H1 (cell line): ENCODE measurements at regions not wholly inside any gene's neighbourhood (a gene's known extent, or its start where the extent isn't known, plus 50 kb on each side); places are given as distances from the start of the nearest gene placed in this dataset.

Experiments
- CBX5 ChIP-seq: fragments of 300-800, 300-1000 bp; sonication (generic); IDR thresholded peaks from 2 replicates; pipeline ENCODE4 v1.7.1; 2016; ENCODE audit warnings: antibody characterized with exemption, low read length, low read depth
- CREB1 ChIP-seq: IDR thresholded peaks from 2 replicates; pipeline ENCODE4 v1.6.1; 2012; ENCODE audit warnings: inconsistent platforms
- GTF2F1 ChIP-seq: IDR thresholded peaks from 2 replicates; pipeline ENCODE4 v1.6.1; 2012; ENCODE audit warnings: low read depth, low read length, improper control_type of control experiment, borderline replicate concordance
- NRF1 ChIP-seq: IDR thresholded peaks from 2 replicates; pipeline ENCODE4 v1.6.1; 2011; ENCODE audit warnings: mild to moderate bottlenecking, low read depth, low read length, improper control_type of control experiment
- RBBP5 ChIP-seq: IDR thresholded peaks from 2 replicates; pipeline ENCODE4 v1.7.1; 2012; ENCODE audit warnings: low read depth, mild to moderate bottlenecking, inconsistent platforms, low read length, moderate library complexity, borderline replicate concordance

DNA sequence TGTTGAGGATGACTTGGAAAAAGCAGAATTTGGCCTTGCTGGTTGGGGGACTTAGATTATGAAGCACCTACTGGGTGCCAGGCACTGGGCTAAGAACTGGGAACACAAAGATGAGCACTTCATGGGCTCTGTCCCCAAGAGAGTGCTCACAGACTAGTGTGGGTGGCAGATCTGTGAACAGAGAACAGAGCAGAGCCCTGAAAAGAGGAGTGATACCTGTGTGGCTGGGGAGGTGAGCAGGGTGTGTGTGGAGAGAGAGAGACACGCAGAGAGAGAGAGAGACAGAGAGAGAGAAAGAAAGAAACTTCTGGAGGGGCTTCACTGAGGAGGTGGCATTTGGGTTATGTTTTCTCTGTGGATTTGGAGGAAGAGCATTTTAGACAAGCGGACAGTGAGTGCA lies 61.1 kb upstream of the PPP2R5A start (continued):
- TF ChIP-seq RBBP5, result no peak
- no peak for TF ChIP-seq GTF2F1
- no peak for TF ChIP-seq CBX5
- no peak for TF ChIP-seq CREB1
- TF ChIP-seq NRF1, result no peak
- TF ChIP-seq, all 59 proteins: peak for 0
